NCI-H1417 treated with DMSO at 0.1 percent for 48 hours (cell line): ENCODE measurements at regions not wholly inside any gene's neighbourhood (a gene's known extent, or its start where the extent isn't known, plus 50 kb on each side); places are given as distances from the start of the nearest gene placed in this dataset.

Experiments used
- DNase-seq: peaks from one replicate; lab custom pipeline; 2025; lab: John Stamatoyannopoulos, UW

DNA sequence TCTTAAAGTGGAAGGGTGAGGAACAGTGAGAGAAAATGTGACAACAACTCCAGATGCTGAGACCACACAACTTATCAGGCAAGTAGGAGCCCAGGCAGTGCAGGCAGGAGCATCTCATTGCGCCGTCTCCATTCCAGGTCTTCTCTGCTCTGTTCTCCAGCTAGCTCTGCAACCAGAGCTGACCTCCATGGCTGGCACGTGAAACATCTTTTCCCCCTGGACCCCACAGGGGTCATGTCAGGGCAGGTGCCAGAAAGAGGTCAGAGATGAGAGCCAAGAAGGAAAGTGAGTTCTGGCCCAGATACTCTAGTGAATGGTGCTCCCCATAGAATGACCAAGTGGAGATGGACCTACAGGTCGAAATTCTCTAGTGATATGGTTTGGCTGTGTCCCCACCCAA is 281.4 kb downstream of the SMOC2 start:
- DNase-seq: no peak

DNA sequence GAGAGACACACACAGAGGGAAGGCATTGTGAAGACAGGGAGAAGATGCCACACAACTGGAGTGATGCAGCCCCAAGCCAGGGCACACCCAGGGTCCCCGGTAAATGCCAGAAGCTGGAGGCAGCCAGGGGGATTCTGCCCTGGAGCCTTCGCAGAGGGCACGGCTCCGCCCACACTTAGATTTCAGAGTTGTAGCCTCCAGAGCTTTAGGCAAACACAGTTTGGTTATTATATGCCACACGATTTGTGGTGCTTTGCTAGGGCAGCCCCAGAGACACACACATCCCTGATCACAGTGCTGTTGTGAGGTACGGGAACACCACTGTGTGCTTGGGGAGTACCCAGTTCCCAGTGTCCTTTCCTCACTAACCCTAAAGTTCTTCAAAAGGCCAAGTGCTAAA is 280.6 kb downstream of the SMOC2 start:
- DNase-seq: no peak

DNA sequence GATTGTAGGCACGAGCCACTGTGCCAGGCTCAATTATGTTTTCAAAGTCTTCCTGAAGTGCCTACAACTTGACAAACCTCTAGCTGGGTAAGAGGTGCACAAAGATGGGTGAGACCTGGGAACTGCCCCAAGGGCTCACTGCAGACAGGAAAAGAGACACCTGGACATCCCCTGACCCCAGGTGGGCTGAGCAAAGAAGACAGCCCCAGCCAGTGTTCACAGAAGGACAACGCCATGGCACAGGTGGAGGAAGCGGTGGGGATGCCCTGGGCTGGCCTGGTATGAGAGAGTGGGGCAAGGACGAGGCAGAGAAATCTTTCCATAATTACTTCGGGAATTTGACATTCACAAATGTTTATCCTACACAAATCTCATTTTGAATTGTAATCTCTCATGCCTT is 278.9 kb downstream of the SMOC2 start:
- DNase-seq: no peak

DNA sequence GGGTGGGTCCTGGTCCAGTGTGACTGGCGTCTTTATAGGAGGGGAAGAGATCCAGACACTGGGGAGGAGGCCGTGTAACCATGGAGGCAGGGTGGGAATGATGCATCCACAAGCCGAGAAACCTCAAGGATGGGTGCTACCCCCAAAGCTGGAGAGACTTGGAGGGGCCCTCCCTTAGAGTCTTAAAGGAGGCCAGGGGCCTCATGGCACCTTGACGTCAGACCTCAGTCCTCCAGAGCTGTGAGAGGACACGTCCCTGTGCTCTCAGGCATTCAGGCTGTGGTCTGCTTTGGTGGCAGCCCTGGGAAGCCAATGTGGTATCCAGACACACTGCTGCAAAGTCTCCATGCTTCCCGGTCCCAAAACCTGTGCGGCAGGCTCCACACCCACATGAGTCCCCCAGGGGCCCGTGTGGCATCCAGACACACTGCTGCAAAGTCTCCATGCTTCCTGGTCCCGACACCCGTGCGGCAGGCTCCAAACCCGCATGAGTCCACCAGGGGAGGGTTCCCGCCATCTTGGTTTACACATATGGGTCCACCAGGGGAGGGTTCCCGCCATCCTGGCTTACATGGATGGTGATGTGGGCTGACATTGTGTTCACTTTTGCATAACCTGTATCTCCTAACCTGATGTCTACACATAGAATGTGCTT is 278.0 kb downstream of the SMOC2 start:
- DNase-seq: no peak
